Lung microvascular endothelial cell (primary cell): ENCODE measurements at regions not wholly inside any gene's neighbourhood (a gene's known extent, or its start where the extent isn't known, plus 50 kb on each side); places are given as distances from the start of the nearest gene placed in this dataset.
A peak's percentile ranks its signal among the peaks of the same experiment; 100 is the strongest.

ENCODE experiments used
- DNase-seq, 2 donors: peaks; one replicate each; pipeline versions ENCODE4 v3.0.0 to v3.0.0-alpha.2; 2010; ENCODE audit warnings: low read depth in 2 of 2

DNA sequence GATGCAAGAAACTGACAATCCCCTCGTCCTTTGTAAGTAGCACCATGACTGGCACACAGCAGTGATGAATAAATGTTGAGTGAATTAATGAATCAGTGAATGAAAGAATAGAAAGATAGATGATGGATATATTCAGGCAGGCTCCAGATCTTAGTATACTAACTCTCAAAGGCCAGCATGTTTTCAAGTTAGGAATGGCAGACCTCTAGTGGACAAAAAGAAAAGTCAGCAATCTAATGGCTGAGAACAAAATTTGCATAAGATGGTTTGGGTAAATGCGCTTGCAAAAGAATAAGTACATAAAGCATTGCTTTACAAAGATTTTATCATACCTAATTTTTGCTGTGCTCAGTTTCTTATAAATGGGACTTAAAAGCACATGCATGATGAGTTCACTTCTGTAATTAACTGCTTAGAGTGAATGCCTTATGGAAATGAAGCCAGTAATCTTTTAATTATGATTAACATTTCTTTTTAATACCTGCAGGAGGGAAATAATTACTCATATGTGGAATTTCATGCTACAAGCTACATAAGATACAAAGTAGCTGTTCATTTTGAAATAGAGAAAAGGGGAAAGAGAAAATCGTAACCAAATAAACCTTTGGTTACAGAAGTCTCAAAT lies 126.9 kb upstream of the GPRIN3 start:
- DNase-seq: peak; percentile 53 to 63

DNA sequence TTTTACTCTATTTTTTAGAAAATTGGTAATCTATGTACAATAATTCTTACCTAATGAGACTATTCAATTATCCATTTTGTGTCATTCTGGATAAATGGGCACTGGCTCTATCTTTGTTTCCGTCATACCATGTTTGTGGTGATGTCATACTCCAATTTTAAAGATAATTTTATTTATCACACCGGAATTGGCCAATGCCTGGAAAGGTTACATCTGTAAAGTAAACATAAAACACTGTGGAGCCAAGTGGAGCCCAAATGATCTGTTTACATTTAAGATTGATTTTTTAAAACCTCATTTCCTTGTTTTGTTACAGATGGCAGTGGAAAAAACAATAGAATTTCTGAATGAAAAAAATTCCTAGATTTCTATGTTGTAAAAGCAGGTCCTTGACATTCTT lies 120.2 kb upstream of the GPRIN3 start:
- DNase-seq: peak; percentile 22

DNA sequence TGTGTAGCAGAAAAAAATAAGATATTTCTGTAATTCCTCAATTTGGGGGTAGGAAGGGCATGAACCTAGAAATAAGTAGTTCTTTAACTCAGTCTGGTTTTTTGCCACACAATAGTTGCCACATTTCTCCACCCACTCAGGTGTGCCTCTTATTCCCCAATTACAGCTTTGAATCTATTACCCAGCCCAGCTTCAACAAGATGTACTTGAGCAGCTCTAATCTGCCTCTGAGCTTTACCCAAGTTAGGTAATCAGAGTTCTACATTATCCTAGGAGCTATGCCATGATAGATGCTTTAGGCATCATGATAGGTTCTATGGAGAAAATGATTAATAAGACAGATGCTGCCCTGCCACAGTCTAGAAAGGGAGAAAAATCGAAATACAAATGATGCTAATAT lies 117.4 kb upstream of the GPRIN3 start:
- no peak for DNase-seq

DNA sequence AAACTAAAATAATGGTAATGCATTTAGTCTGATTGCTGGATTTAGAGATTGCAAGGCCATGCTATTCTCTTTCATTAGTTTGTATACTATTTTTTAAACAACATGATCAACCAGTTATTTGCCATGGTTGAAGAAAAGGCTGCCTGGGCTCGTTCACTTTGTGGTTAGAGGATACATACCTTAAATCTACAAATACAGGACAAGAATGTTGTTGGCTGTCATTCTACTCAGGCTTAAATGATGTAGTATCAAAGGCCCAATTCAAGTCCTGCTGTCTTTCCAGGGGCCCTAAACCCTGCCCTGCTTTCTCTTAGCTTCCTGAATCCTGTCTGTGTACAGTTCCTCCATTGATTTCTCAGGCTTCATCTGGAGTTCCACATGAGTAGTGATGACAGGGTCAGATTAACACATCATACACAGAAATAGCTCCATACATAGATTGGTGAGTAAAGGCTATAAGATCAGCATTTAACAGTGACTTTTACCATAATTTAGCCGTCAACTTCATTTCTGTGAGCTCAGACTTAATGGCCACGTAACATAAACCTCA lies 114.9 kb upstream of the GPRIN3 start:
- no peak for DNase-seq

DNA sequence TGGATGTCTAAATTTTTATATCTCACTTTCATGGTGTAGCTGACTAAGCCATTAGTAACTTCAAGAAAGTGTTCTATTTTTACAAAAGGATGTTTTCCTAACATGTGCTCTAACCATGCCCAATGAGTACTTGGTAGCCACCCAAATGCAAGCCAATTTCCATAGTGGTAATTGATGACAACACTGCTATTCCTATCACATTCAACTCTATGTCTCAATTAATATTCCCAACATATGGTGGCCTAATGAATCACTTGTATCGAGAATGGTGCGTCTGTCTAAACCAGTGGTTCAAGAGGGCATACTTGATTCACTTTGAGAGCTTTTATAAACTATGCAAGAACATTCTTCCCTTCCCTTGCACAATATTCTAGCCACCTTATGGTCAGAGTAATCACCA lies 112.9 kb upstream of the GPRIN3 start:
- DNase-seq: no peak

DNA sequence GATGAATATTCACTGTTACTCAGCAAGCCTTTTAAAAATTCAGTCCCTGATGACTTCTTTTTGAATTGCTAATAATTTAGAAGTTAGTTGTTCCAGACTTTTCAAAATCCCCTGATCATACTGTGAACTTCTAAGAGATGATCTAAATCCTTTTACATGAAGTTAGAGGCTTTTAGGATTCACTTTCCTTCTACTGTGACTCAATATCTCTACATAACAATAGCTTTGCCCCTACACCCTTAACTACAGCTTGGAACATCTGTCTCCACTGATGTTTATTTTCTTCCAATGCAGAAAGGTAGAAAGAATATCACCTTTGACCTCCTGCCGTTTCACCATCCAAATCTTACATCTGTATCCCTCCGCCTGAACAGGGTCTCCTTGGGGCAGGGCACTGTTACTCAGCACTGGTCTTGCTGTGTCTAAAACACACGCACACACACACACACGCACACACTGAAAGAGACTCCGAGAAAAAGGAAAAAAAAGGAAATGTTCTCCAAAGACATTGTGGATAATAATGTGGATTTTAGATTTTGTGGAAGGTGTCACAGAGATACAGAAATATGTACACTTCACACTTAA lies 111.6 kb upstream of the GPRIN3 start:
- no peak for DNase-seq

DNA sequence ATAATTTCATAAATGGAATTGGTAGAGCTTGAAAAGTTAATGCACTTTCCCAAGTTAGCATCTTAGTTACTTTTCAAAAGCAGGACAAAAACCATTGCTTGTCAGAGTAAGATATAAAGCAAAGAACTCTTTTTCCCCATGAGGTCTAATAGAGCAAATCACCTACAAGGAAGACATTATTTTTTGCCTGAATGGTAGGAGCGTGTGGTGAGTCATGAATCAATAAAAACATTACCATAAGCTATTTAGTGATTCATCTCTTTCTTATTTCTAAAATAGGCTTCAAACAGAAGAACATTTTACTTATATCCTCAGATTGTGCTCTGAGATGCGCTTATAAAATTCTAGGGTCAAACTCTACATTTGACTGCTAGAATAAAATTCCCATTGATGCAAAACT lies 109.4 kb upstream of the GPRIN3 start:
- no peak for DNase-seq

DNA sequence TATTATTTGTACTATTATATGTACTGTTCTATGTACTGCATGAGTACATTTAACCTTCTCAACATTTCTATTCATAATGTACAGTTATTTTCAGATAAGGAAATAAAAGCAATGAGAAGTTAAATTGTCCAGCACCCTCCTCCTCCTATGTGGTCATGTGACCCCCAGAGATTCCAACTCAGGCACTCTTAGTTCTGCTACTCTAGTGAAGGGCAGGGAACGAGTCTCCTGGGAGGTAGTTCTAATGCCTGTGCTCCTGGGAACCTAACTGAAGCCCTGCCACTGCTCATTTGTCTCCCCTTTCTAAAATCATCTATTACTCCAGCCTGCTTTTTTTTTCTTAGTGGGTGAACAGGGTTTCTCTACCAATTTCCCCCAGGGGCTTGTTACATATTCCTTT lies 105.9 kb upstream of the GPRIN3 start:
- no peak for DNase-seq

DNA sequence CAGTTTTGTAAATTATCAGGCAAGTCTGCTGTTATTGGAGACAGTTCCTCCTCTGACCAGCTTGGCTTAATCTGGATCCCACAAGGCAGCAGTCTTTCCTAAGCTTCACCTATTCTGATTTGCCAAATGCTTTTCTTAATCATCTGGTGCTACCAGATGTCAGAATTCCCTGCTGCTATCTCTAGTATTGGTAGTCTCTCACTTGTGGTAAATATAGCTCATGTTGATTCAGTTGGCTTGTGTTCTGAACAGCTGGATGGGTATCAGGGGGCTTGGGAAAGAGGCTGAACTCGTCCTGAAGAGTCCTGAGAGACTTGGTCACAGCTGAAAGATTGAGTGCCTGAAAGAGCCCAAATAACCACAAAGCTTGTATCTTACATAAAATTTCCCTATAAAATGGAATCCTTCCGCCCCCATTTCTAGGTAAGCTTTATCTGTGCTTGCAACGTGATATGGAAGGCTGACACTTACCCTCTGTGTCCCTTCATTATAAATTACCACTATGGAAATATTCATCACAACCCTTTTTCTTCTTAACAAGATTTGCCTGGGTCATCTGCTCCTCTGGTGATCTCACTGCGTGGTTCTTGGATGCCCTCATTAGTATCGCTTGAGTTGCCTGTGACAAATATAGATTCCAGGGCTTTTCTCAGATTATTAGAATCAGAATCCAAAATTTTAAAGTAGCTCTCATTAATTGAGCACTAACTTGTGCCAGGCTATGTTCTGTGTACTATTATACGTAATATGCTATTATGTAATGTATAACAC lies 104.1 kb upstream of the GPRIN3 start:
- DNase-seq: no peak

DNA sequence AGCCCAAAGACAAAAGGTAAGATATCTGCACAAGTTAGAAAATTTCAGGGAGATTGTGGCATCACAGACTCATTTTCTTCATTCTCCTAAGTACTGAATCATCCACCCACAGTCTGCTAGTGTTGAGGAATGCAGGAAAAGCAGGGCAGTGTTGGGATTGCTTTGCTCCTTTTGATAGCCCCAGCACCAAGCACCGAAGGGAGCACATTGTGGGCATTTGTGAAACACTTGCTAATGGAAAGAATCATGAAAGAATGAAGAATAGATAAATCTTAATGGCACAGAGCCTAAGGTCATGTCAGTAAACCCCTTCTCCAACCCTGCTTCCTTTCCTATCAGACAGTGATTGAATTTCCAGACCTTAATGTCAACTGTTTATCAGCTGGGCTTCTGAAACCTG lies 103.1 kb upstream of the GPRIN3 start:
- no peak for DNase-seq

DNA sequence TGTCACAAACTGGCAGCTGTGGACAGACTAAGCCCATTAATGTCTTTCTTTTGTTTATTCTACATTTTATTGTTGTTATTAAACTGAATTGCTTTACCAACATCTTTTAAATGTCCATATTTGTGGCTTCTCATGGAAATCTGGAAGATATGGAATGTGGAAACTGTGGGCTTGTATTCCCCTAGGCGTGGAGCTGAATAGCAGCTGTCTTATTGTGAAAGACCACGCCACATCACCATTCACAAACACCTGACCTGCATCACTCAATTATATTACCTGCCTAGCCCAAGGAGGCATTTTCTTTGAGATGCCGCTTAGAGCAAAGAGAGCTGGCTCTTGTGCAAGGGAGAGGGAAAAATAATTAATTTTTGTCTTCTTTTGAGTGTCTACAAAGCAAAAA lies 96.9 kb upstream of the GPRIN3 start:
- no peak for DNase-seq

DNA sequence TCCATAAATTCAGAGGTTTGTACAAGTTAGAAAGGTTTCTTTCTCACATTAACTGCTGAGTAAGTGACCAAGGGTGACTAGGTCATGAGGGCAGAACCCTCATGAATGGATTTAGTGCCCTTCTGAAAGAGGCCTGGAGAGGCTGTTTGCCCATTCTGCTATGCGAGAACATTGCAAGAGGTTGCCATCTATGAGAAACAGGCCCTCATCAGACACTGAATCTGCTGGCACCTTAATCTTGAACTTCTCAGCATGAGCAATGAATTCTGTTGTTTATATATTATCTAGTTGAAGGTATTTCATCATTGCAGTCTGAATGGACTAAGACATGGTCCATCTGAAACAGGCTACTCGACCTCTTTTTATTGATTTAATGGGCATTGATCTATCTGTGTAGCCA lies 96.2 kb upstream of the GPRIN3 start:
- DNase-seq: no peak

DNA sequence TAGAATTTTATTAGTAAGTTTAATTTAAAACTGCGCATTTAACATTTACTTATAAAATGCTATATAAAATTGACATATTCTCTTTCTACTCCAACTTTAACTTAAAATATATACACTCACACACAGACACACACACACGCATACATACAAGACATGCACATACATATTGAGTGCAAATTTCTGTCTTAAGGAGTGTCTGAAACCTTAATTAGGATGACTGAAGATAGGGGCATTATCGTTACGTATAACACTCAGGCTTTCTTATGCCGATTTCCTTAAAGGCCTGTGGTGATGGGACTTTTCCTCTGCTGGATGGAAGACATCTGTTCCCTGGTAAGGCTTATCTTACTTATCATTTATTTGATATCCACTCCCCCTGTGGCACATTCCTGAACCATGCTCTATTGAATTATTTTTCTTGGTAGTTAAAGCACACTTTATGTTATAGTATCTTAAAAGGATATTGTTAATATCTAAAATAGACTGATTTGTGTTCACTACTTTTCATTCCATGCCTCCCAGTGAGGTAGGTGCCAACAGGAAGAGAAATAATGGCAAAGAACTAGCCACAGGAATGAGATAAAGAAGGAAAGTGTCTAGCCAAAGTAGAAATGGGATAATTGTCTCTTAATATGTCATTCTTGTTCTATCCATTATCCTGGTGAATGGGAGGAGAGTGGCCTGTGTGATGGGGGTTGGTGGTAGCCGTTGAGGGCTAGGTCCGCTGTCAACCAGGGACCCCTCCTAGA lies 92.9 kb upstream of the GPRIN3 start:
- no peak for DNase-seq

DNA sequence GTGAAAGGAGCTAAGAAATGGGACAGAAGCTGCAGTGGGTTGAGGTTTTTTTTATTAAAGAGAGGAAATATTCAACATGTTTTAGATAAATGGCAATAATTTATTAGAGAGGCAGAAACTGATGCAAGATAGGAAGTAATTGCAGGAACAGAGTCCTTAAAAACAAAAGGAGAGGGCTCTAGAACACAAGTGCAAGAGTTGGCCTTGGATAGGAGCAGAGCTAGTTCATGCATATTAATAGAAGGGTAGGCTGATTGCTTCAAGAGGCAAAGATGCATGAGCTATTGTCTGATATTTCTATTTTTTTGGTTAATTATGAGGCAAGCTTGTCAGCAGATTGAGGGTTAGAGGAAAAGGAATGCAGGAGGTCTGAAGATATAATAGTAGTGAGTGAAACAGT lies 91.0 kb upstream of the GPRIN3 start:
- no peak for DNase-seq

DNA sequence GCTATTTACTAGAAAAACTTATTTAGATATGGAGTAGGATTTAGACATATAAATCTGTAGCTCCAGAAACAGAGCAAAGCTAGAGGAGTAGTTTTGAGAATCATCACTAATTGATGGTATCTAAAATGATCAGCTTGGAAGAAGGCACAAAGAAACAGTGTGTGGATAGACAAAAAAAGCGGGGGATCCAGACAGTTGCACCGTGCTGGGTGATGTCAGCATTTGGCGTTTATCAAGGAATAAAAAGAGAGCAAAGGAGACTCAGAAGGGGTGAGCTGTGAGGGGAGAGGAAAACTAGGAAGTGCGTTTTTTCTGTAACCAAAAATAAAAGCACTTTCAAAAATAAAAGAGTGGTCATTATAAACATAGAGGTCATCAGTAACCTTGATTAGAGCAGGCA lies 90.5 kb upstream of the GPRIN3 start:
- DNase-seq: no peak

DNA sequence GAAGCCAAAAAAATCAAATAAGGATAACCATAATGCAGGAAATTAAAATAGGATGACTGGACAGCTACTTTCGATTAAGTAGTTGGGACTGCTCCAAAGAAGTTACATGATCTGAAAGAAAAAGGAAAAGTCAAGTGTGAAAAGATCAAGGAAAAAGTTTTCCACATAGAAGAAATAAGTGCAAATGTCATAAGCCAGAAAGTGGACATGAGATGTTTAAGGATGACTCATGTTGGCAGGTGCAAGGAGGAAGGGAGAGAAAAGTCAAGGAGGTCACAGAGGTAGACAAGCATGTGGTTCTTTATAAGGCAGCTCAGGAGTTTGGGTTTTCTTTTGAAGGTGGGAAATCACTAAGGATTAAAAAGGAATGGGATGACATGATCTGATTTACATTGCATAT lies 89.8 kb upstream of the GPRIN3 start:
- DNase-seq: no peak

DNA sequence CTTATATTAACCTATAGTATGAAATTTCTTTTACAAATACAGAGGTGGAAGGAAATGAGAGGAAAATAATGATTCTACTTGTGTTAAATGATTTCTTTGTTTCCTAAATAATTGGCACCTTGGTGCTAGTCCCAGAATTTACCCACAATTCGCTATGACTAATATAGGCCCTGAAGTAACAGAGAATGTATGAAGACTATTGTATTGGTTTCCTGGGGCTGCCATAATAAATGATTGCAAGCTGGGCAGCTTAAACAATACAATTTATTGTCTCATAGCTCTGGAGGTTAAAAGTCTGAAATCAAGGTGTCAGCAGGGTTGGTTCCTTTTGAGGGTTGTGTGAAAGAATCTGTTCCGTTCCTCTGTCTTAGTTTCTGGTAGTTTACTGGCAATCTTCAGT lies 74.8 kb upstream of the GPRIN3 start:
- DNase-seq: peak in 1 of 2 donors; percentile 49

DNA sequence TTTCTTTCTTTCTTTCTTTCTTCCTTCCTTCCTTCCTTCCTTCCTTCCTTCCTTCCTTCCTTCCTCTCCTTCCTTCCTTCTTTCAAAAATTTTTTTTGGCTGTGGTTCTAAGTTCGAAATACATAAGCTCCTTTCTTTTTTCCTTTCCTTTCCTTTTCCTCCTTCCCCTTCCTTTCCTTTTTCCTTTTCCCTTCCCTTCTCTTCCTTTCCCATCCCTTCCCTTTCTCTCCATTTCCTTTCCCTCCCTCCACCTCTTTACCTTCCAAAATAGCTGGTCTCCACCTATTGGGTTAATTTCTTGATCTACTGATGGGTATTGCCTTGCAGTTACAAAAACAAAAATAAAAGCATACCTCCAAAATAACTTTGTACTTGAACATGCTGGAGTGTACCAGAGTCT lies 73.4 kb upstream of the GPRIN3 start:
- DNase-seq: no peak

DNA sequence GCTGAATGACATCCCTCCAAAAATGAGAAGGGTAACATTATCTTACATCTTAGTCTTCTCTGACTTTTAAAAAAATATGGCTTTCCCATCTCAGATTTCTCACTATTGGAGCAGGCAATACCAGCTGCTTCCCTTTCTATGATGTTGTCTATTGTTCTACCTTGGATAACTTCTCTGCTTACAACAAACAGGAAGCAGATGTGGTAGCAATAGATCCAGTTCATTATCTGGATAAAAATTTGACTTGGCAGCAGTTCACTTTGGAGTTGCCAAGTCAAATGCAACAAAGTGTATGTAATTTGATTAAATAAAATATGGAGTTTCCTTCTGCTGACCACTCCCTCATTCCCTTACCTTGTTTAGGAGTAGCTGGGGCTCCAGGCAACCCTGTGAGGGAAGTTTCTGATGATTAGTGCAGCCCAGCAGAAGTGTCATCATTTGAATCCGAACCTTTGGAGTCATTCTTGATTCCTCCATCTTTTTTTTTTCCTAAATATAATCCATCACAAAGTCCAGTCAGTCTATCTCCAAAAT lies 72.0 kb upstream of the GPRIN3 start:
- DNase-seq: peak; percentile 69 to 75

DNA sequence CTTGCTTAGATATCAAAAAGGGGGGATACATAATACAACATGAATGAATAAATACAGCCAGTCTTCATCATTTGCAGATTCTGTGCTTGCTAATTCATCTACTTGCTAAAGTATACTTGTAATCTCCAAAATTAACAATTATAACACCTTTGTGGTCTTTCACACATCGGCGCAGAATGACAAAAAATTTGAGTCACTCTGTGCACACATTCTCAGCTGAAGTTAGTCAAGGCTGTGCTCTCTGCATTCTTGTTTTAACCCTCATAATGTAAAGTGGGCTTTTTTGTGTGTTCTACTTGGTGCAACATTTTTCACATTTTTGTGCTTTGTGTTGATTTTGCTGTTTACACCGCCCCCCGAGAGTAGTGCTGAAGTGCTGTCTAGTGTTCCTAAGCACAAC lies 65.8 kb upstream of the GPRIN3 start:
- no peak for DNase-seq

DNA sequence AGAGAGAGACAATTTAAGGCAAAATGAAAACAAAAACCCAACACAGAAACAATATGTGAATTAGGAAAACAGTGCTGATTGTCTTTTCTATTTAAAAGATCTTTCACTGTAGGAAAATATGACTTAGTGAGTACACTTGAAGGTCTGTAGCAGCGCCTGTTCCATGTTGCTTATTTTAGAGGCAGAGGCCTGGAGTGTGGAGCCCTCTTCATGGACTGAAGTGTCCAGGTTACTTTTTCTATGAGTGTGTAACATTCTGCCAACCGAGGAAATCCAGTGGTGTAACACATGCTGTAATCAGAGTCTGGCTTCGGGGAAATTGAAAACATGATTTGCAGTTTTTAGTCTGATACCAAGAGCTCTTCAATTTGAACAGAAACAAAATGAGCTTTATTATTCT lies 64.0 kb upstream of the GPRIN3 start:
- no peak for DNase-seq

DNA sequence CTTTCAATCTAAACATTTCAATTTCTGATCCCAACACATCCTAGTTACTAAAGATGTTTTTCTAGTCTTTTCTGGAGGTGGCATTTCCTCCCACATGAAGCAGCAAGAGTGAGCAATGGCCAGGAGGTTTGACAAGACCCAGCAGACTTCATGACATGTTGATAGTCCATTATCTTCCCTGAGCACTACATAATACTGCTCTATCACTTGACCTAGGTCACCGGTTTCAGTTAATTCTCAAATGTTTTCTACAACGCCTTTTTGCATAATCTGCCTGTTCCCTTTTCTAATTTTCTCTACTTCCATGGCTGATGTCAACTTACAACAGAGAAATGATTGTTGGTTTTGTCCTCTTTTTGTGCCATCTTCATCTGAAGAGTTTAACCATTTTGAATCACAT lies 62.0 kb upstream of the GPRIN3 start:
- no peak for DNase-seq
